ENCODE measurements at regions not wholly inside any gene's neighbourhood (a gene's known extent, or its start where the extent isn't known, plus 50 kb on each side); places are given as distances from the start of the nearest gene placed in this dataset.
"Not testable (repeated sequence)": the region's sequence is repeated elsewhere in the genome, so short reads cannot be mapped to it uniquely, and the experiment has no call there.

- DNase-seq (ENCODE audit: low read depth in 2 of 2) = no peak
These were observed 105.2 kb upstream of the LRFN2 start for GRCh38 chr6:40692337-40692736.

DNA sequence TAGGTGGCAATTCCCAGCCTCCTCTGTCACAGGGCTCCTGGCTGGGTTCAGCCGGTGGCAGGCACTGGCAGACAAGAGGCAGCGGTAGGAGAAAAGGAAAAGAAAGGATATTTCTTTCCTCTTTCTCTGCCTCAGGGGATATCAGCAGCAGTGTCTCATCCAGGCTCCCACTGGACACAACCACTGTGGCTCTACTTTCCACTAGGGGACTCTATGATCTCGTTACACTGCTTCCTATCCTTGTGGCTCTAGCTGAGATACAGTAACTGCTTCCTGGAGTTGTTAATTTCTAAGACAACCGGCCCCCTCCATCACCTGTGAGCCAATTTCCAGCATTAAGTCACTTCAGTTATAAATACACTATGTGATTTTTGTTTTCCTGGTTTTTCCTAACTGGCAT lies 102.0 kb upstream of the LRFN2 start:
- no peak for DNase-seq (ENCODE audit: low read depth in 2 of 2)

DNA sequence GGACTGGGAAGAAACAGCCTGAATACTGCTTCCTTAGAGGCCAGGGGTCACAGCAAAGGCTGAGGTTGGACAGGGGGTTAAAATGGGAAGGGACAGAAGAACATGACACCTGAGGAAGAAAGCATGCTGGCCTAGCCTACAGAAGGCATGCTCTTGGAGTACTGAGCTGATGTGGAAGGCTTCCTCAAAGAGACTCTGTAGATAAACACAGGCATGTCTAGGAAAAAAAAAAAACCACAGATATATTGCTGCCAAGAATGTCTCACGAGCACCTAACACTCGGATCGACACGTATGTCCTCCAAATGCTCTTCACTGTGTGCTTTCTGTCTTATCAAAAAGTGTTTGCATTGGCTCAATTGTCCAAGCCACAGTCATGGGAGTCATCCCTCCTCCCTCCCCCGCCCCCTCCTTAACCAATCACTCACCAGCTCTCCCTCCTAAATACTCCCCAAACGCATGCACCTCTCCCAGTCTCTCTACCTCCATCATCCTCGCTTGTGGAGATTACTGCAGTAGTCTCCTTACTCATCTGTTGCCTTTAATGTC lies 101.1 kb upstream of the LRFN2 start:
- DNase-seq (ENCODE audit: low read depth in 2 of 2) = no peak

- DNase-seq (ENCODE audit: low read depth in 2 of 2) = no peak
These were observed 98.7 kb upstream of the LRFN2 start for GRCh38 chr6:40685862-40686261.

DNA sequence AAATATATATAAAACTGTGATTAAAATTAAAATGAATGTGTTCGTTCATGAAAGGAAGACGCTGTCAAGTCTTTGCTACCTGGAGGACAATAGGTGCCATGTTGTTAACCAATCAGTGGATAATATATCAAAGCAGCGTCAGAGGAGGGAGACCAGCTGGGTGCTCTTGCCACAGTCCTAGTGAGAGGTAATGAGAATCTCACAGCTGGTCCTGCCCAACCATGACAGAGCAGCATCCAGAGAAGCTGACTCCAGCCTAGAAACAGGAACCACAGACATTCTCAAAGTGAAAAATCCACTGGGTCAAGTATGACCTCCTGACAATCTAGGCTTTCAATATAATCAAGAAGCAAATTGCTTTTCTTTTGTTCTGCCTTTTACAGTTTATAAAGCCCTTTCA lies 94.5 kb upstream of the LRFN2 start:
- DNase-seq (ENCODE audit: low read depth in 2 of 2) = no peak

DNA sequence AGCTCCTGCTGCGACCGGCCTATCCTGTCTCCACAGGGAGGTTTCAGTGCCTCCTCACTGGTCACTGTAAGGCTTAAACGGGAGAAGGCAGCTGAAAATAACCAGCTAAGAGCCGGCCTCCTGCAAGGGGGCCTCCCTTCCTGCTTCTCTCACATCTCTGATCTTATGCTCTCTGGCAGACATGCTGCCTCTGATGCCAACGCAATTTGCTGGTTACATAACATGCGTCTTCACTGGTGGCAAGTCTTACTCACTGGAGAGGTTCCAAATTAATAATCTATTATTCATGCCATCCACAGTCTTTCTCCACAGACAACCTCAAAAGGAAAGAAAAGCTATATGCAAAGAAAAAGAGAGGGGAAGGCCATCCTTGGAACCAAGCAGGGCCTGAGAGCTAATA lies 91.8 kb upstream of the LRFN2 start:
- DNase-seq (ENCODE audit: low read depth in 2 of 2) = no peak

GRCh38 chr6:40674170-40674569 lies 87.0 kb upstream of the LRFN2 start:
- no peak for DNase-seq (ENCODE audit: low read depth in 2 of 2)

- DNase-seq (ENCODE audit: low read depth in 2 of 2) = no peak
These were observed 84.9 kb upstream of the LRFN2 start for GRCh38 chr6:40672087-40672486.

GRCh38 chr6:40671694-40672050 lies 84.5 kb upstream of the LRFN2 start:
- no peak for DNase-seq (ENCODE audit: low read depth in 2 of 2)

GRCh38 chr6:40671001-40671693 lies 84.0 kb upstream of the LRFN2 start:
- no peak for DNase-seq (ENCODE audit: low read depth in 2 of 2)

- DNase-seq (ENCODE audit: low read depth in 2 of 2) = no peak
These were observed 82.2 kb upstream of the LRFN2 start for GRCh38 chr6:40669343-40669742.

GRCh38 chr6:40668203-40668602 lies 81.0 kb upstream of the LRFN2 start:
- DNase-seq (ENCODE audit: low read depth in 2 of 2) = no peak

DNA sequence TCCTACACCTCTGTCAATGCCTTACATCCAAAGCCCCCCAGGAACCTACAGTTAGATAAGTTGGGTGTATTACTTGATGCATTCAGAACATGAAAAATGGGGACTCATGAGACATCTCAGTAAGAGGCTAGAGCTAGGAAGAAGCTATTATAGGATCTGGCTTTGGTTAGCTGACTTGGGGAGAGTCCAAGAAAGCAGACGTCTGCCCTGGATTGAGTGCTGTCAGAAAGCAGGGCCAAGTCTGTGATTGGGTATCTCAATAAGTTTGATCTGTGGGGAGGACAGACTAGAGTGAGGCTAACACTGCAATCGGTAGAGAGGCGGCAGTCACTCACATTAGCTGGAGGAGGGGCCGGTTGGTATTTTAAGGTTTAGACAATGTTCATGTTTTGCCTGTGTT lies 79.4 kb upstream of the LRFN2 start:
- no peak for DNase-seq (ENCODE audit: low read depth in 2 of 2)

DNA sequence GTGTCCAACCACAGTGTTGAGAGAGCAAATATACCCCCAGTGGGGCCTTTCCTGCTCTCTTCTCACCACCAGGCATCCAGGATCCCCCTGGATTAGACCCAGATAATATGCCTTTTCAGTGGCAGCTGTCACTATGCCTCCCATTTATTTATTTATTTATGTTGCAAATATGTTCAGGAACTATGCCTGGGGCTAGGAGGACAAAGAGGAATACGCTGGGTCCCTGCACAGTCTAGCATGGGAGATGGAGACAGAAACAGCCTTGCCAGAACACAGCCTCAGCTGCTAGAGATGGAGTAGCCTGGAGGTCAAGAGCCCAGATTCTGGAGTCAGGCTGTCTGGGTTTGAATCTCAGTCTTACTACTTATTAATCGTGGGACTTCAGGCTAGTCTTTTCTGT lies 74.6 kb upstream of the LRFN2 start:
- DNase-seq (ENCODE audit: low read depth in 2 of 2) = no peak

DNA sequence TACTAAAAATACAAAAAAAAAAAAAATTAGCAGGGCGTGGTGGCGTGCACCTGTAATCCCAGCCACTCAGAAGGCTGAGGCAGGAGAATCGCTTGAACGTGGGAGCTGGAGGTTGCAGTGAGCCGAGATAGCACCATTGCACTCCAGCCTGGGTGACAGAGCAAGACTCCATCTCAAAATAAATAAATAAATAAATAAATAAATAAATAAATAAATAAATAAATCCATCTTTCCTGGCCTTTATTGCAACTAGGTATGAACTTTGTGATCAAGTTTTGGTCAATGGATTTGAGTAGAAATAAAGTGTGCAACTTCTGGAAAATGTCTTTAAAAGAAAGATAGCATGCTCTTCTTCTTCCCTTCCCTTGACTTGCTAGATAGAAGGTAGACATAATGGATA lies 69.6 kb upstream of the LRFN2 start:
- DNase-seq (ENCODE audit: low read depth in 2 of 2) = not testable (repeated sequence)

GRCh38 chr6:40654828-40655227 lies 67.7 kb upstream of the LRFN2 start:
- DNase-seq (ENCODE audit: low read depth in 2 of 2) = no peak

DNA sequence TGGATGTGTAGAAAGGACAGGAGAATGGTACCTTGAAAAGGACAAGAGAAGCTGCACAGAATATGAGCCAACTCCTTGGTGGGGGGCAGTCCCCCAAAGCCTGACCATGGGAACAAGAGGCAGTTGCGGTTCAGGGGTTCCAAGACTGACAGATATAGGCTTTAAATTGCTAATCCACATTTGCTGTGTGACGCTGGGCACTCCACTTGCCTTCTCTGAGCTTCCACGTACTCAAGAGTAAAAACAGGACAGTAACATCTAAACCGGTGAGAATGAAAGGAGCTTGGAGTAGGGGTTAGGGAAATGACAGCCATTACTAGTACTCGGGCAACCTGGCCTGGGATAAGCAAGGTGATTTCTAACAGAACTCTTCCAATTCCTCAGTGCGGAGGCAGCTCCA lies 57.9 kb upstream of the LRFN2 start:
- DNase-seq (ENCODE audit: low read depth in 2 of 2) = no peak

DNA sequence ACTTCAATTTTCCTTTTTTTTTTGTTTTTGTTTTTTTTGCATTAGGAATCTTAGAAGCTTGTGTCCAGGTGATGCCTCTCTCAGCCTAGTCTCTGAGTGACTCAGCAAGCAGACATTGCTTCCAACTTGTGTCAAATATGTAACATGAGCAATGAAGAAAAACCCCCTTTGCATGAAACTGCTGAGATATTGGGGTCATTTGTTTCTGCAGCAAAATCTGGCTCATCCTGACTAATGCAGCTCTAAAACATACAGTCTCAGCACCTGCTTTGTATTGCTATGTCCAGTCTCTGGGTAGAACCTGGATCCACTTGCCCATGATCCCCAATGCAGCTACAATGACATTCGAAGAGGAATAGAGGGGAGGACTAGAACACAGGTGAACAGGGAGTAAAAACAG lies 55.7 kb upstream of the LRFN2 start:
- DNase-seq (ENCODE audit: low read depth in 2 of 2) = no peak

- no peak for DNase-seq (ENCODE audit: low read depth in 2 of 2)
These were observed 55.0 kb upstream of the LRFN2 start for GRCh38 chr6:40642190-40642589.

DNA sequence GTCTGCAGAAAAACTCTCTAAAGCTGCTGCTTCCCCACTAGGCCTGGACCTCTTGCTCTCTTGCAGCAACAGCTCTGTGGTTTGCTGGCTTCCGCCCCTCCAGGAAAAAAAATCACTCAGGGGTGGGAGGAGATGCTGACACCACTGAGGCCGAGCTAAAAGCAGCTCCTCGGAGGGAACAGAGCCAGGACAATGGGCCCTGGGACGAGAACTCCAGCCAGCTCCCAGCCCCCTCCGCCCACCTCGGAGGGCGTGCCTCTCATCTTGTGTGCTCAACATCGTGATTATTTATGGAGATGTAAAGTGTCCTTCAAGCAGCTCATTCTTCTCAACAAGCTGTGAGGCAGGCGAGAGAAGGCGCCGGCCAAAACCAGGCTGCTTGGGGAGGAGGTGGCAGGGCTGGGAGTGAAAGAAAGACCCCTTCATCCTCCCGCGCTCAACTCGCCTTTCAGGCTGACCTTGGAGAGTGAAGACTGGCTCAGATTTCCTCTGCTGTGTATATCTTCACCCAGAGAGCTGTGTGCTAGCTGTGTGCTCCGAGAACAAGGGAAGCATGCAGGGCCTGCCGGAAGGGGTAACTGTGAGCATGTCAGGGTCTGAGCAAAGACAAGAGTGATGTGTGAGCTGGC lies 53.5 kb upstream of the LRFN2 start:
- DNase-seq (ENCODE audit: low read depth in 2 of 2) = no peak

All from stimulated activated CD4-positive, alpha-beta T cell treated with anti-CD3 and anti-CD28 coated beads, Interleukin-1b, Interleukin-23, amount 100 ng/mL, for 4 hours (primary cell).